ENCODE measurements at regions not wholly inside any gene's neighbourhood (a gene's known extent, or its start where the extent isn't known, plus 50 kb on each side); places are given as distances from the start of the nearest gene placed in this dataset.

GRCh38 chr7:35379481-35379880 is 125.6 kb upstream of the TBX20 start:
- TF ChIP-seq, protein P1, sequence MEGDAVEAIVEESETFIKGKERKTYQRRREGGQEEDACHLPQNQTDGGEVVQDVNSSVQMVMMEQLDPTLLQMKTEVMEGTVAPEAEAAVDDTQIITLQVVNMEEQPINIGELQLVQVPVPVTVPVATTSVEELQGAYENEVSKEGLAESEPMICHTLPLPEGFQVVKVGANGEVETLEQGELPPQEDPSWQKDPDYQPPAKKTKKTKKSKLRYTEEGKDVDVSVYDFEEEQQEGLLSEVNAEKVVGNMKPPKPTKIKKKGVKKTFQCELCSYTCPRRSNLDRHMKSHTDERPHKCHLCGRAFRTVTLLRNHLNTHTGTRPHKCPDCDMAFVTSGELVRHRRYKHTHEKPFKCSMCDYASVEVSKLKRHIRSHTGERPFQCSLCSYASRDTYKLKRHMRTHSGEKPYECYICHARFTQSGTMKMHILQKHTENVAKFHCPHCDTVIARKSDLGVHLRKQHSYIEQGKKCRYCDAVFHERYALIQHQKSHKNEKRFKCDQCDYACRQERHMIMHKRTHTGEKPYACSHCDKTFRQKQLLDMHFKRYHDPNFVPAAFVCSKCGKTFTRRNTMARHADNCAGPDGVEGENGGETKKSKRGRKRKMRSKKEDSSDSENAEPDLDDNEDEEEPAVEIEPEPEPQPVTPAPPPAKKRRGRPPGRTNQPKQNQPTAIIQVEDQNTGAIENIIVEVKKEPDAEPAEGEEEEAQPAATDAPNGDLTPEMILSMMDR (IDR thresholded peaks at IDR 0.05), result no peak
- TF ChIP-seq POLR2A (IDR thresholded peaks at IDR 0.05) (no peak), POLR2AphosphoS5 (IDR thresholded peaks at IDR 0.05) (no peak), EP300 (IDR thresholded peaks at IDR 0.05) (no peak)

Data from sigmoid colon (tissue), 4 donors.